Femur (tissue), 1 donor: ENCODE measurements at regions not wholly inside any gene's neighbourhood (a gene's known extent, or its start where the extent isn't known, plus 50 kb on each side); places are given as distances from the start of the nearest gene placed in this dataset.

Experiments
- DNase-seq: peaks from one replicate; pipeline ENCODE4 v3.0.0-alpha.2; 2017

DNA sequence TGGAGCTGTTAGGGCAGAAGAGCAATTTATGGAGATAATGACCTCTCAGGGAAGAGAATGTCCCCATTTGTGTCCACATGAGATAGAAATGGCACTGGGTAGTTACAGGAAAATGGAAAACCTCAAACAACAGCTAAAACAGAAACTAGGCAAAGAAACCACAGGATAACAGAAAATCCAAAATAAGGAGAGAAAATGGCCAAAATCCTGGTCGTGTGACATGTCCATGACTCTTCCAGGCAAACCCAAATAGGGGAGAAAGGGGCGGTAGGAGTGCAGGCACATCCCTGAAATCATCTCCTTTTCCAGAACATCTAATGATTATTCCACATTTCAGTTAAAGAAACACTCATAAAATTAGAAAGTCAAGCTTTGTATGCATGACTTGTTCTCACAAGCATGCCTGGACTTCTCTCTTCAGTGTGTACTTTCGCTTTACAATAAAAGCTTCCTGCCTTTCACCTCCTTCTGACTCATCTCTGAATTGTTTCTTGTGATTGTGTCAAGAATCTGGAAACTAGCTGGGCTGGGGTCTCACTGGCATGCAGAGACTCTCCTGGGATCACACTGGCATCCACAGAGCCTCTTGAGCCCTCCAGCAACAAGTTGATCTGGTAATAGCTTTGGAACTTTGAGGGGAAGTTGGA lies 171.4 kb upstream of the ZP4 start:
- DNase-seq: no peak

- no peak for DNase-seq
These were observed 169.3 kb upstream of the ZP4 start for GRCh38 chr1:238060061-238060460.

DNA sequence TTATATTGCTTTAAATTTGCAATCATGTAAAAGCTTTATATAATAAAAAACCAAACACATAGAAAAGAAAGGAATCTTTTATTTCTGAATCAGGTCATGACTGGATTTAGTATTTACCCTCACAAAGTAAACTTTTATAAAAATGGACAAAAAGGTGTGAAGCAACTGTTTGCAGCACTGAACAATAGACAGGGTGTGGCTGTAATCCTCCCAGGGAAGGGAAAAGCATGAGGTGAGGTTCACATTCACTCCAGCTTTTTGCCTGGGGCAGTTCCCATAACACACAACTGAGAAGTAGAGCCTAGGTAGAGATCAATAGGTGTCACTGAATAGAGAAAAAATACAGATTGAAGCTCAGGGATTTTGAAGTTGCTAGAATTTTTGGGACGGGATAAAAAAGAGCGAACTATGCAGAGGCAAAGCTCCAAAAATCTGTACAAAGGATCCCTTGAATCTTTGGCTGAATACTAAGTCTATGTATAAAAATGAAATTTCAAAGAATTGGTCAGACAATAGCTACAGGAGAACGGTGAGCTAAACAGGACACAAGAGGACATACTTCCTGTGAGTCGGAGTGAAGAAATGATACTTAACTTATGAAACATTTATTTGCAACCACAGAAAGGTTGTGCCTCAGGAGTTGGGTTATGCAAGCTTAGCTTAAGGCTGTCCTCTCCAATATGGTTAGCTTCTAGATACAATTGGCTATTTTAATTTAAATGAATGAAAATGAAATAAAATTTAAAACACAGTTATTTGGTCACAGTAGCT lies 162.0 kb upstream of the ZP4 start:
- no peak for DNase-seq

- no peak for DNase-seq
These were observed 138.4 kb upstream of the ZP4 start for GRCh38 chr1:238029126-238029525.

- DNase-seq: no peak
These were observed 136.6 kb upstream of the ZP4 start for GRCh38 chr1:238027366-238027765.

DNA sequence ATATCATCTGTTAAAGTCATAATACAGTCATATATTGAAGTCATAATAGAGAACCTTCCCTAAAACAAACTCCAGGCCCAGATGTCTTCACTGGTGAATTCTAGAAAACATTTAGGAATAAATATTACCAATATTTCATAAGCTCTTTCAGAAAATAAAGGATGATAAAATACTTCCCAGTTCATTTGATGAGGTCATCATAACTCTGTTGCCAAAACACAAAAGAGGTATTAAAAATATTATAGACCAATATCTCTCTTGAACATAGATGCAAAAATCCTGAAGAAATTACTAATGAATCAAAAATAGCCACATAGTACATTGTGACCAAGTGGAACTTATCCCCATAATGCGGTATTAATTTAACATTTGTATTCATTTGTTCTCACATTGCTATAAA lies 132.4 kb upstream of the ZP4 start:
- DNase-seq: no peak

GRCh38 chr1:238018214-238018613 lies 127.5 kb upstream of the ZP4 start:
- no peak for DNase-seq

- no peak for DNase-seq
These were observed 116.1 kb upstream of the ZP4 start for GRCh38 chr1:238006779-238007178.

GRCh38 chr1:238005116-238005515 lies 114.4 kb upstream of the ZP4 start:
- no peak for DNase-seq

DNA sequence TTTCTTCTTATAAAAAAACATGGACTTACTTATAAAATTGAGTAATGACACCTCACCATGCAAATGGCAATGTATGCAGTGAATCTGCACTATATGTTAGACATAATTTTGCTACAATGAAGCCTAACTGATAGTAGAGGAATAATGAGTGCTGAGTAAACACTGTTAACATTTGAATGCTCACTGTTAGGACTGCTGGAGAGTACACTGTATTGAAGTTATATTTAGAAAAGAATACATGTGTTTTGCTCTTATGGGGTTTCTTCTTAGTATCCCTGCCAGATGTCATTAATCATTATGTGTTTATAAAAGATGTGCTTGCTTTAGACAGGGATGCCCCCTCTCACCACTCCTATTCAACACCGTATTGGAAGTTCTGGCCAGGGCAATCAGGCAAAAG lies 111.1 kb upstream of the ZP4 start:
- no peak for DNase-seq

GRCh38 chr1:237999426-238000052 lies 108.8 kb upstream of the ZP4 start:
- DNase-seq: no peak

GRCh38 chr1:237998581-237998980 lies 107.9 kb upstream of the ZP4 start:
- no peak for DNase-seq

DNA sequence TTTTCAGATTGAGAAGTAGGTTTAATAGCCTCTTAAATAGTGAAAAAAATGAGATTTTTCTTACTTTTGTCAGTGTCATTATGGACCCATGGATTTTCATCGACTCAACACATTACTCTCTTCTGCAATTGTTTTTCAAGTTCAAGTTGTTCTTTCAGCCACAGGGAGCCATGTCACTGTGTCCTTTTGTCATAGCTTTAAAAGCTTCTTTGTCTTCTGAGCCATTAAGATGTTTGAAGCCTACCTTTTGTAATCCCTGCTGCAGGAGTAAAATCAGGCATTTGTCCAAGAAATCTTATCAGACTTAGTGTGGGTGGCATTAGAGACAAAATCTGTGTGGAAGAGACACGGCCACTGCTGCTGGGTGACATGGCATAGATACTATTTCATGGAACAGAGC lies 92.8 kb upstream of the ZP4 start:
- no peak for DNase-seq

DNA sequence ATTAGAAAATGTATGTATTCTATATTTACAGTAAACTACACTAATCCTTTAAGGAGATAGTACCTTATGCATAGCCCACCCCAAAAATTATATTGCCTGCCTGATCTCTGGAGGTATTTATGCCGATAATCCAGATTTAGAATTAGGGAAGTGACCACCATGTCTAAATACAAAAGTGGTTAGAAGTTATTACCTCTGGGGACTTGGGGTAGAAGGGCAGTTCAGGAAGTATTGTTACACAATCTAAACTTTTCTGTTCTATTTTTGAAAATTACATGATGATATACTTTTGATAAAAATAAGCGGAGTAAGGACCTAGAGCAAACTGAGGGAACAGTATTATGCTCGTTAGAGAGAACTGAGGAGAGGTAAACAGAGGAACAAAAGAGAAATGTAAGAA lies 90.5 kb upstream of the ZP4 start:
- DNase-seq: no peak

GRCh38 chr1:237976331-237976730 lies 85.6 kb upstream of the ZP4 start:
- no peak for DNase-seq

GRCh38 chr1:237975903-237976302 lies 85.2 kb upstream of the ZP4 start:
- no peak for DNase-seq

- no peak for DNase-seq
These were observed 84.7 kb upstream of the ZP4 start for GRCh38 chr1:237975376-237975775.

GRCh38 chr1:237972186-237972585 lies 81.5 kb upstream of the ZP4 start:
- DNase-seq: no peak

DNA sequence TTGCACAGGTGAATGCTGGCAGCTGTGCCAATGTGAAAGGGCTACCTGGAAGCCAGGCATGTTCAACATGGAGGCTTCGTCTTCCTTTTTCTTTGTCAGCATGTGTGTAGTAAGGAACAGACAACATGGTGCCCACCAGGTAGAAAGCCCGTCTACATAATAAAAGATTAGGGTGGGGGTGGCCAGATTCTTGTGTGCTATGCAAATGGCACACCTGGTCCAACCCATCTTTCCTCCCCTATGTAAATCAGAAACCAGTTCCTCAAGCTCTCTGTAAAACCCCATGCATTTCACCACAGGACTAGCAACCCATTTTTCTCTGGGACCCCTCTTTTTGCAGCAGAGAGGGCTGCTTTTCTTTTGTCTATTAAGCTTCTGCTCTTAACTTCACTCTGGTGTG lies 72.3 kb upstream of the ZP4 start:
- DNase-seq: no peak

GRCh38 chr1:237961754-237962153 lies 71.0 kb upstream of the ZP4 start:
- no peak for DNase-seq

- DNase-seq: no peak
These were observed 69.1 kb upstream of the ZP4 start for GRCh38 chr1:237959838-237960237.

- DNase-seq: no peak
These were observed 62.5 kb upstream of the ZP4 start for GRCh38 chr1:237953238-237953637.
